GM20000 (cell line): ENCODE measurements at regions not wholly inside any gene's neighbourhood (a gene's known extent, or its start where the extent isn't known, plus 50 kb on each side); places are given as distances from the start of the nearest gene placed in this dataset.

ENCODE experiments used
- DNase-seq: peaks from one replicate; pipeline ENCODE4 v3.0.0; 2012; ENCODE audit warnings: low spot score
- TF ChIP-seq, protein P1 (sequence below): IDR thresholded peaks from 2 replicates; pipeline ENCODE4 v1.5.1; 2012; ENCODE audit warnings: mild to moderate bottlenecking, control low read depth; ENCODE audit errors: extremely low read depth, missing control alignments

DNA sequence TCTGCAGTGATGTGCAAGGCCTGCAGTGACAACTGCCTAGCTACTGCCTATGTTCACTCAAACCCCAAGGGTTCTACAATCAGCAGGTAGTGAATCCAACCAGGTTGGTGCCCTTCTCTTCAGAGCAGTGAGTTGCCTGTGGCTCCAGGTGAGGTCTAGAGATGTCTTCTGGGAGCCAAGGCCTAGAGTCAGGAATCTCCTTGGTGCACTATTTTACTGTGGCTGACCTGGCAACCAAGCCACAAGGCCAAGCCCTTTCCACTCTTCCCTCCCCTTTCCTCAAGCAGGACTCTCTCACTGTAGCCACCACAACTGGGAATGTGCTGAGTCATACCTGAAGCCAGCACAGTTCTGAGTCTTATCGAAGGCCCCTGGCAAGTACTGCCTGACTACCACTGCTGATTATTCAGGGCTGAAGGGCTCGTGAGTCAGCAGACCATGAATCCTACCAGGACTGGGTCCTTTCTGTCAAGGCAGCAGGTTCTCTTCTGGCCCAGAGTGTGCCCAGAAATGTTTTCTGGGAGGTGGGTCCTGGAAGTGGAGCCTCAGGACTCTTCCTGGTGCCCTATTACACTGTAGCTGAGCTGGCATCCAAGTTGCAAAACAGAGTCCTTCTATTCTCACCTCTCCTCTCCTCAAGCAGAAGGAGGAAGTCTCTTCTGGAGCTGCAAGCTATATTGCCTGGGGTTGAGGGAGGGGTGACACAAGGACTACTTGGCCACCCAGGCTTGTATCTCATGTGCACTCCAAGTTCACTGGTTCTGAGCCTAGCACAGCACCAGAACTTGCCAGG, 111.6 kb downstream of the BTC start:
- DNase-seq: no peak
- TF ChIP-seq, protein P1, sequence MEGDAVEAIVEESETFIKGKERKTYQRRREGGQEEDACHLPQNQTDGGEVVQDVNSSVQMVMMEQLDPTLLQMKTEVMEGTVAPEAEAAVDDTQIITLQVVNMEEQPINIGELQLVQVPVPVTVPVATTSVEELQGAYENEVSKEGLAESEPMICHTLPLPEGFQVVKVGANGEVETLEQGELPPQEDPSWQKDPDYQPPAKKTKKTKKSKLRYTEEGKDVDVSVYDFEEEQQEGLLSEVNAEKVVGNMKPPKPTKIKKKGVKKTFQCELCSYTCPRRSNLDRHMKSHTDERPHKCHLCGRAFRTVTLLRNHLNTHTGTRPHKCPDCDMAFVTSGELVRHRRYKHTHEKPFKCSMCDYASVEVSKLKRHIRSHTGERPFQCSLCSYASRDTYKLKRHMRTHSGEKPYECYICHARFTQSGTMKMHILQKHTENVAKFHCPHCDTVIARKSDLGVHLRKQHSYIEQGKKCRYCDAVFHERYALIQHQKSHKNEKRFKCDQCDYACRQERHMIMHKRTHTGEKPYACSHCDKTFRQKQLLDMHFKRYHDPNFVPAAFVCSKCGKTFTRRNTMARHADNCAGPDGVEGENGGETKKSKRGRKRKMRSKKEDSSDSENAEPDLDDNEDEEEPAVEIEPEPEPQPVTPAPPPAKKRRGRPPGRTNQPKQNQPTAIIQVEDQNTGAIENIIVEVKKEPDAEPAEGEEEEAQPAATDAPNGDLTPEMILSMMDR: no peak

DNA sequence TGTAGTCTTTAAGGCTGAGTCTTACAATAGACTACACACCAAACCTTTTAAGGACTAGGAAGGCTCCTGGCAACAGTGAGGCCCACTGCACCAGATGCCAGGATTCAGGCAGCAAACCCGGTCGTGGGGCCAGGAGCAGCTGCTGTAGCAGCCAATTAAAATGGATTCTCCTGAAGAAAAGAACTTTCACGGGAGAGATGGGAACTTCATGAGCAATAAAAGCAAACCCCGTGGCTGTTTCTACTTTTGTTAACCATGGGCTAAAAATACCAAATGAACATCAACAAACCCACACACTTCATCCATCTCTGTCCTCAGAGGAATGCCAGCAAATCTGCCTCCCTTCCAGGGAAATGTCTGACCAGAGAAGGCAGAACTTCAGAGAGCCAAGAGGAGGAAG, 101.4 kb downstream of the BTC start:
- TF ChIP-seq, protein P1: no peak
- DNase-seq: no peak
